Stomach (tissue), 8 donors: ENCODE measurements at regions not wholly inside any gene's neighbourhood (a gene's known extent, or its start where the extent isn't known, plus 50 kb on each side); places are given as distances from the start of the nearest gene placed in this dataset.

Experiments
- DNase-seq, 2 donors: peaks; one replicate each; pipeline versions ENCODE4 v3.0.0 to v3.0.0-alpha.2; 2013 to 2019
- H3K27ac ChIP-seq, 5 donors: fragments of 200-600 bp in 4 of 5; sonication (generic) in 4 of 5; one replicate each; pipeline ENCODE4 v1.5.1; 2013 to 2019; ENCODE audit warnings: mild to moderate bottlenecking in 1 of 5, moderate library complexity in 1 of 5
- H3K27me3 ChIP-seq, 3 donors: fragments of 200-600 bp; sonication (generic); one replicate each; pipeline ENCODE4 v1.5.1; 2017 to 2019; ENCODE audit warnings: mixed run types in 1 of 3
- H3K36me3 ChIP-seq, 4 donors: fragments of 200-600 bp; sonication (generic); 1 replicate in 3 of 4; 2 replicates in 1 of 4; pipeline ENCODE4 v1.5.1; 2016 to 2019
- H3K4me1 ChIP-seq, 4 donors: fragments of 200-600 bp; sonication (generic); one replicate each; pipeline ENCODE4 v1.5.1; 2016 to 2019
- H3K4me3 ChIP-seq, 4 donors: fragments of 200-600 bp; sonication (generic) in 3 of 4; one replicate each; pipeline ENCODE4 v1.5.1; 2016 to 2019; ENCODE audit warnings: mild to moderate bottlenecking in 1 of 4
- H3K9me3 ChIP-seq, 4 donors: fragments of 200-600 bp; sonication (generic); one replicate each; pipeline ENCODE4 v1.5.1; 2016 to 2019
- CTCF ChIP-seq, 7 experiments: fragments of 450-650 bp in 4 of 7; fragments of 200-600 bp in 3 of 7; sonication (generic) in 3 of 7; IDR thresholded peaks; one replicate each; pipeline ENCODE4 v1.5.1; 2016 to 2019; ENCODE audit warnings: antibody characterized with exemption in 7 of 7, control low read depth in 2 of 7, mild to moderate bottlenecking in 1 of 7
- EP300 ChIP-seq: sonication (generic); formaldehyde crosslinking; IDR thresholded peaks from one replicate; pipeline ENCODE4 v1.6.1; 2017; ENCODE audit warnings: antibody characterized with exemption
- POLR2A ChIP-seq, 4 donors: fragments of 450-650 bp; IDR thresholded peaks; one replicate each; pipeline ENCODE4 v1.6.1; 2016; ENCODE audit warnings: antibody characterized with exemption in 4 of 4, control low read depth in 2 of 4, mild to moderate bottlenecking in 1 of 4, moderate library complexity in 1 of 4
- POLR2AphosphoS5 ChIP-seq, 3 donors: sonication (generic); formaldehyde crosslinking; IDR thresholded peaks; one replicate each; pipeline ENCODE4 v1.6.1; 2016; ENCODE audit warnings: antibody characterized with exemption in 3 of 3
- WGBS, 5 donors: extraction: QIAGEN DNeasy Blood & Tissue Kit in 3 of 5; methylation state at CpG; one replicate each; pipeline versions ENCODE4 v1.1.5 to v1.1.7; 2013 to 2018; 5-methylcytosine and 5-hydroxymethylcytosine counted together
- intact Hi-C: fragments of 100-400 bp; cut with DNase I; formaldehyde crosslinking; loops from one replicate; pipeline ENCODE4 v1.15.1; 2023; ENCODE audit warnings: low total_unique reads
- donor health status: healthy with polysubstance abuse.
- donor health status: Bipolar disorder and iron deficiency.
- donor health status: healthy.

GRCh38 chr15:92705764-92706163, 50.2 kb upstream of the FAM174B start:
- intact Hi-C loops: no loop called here
- WGBS, 5 donors: 10 to 32% (median 17%) methylated on average over 1 of the region's 1 CpG

GRCh38 chr15:92706201-92706600, 50.6 kb upstream of the FAM174B start:
- Histone ChIP-seq H3K36me3 (no peaks in the 10 kb centered on the region), H3K9me3 (no peaks in the 10 kb centered on the region), H3K27me3 (no peaks in the 10 kb centered on the region), H3K4me1 (no peaks in the 10 kb centered on the region), H3K4me3 (no peak overlapping the region), H3K27ac (no peak overlapping the region)
- 72 to 79% (median 75%) methylated on average over 7 of the region's 7 CpGs for WGBS, 5 donors
- TF ChIP-seq POLR2A (IDR thresholded peaks at IDR 0.05): no peak
- no peak for TF ChIP-seq EP300
- TF ChIP-seq POLR2AphosphoS5 (IDR thresholded peaks at IDR 0.05): no peak
- no peak for TF ChIP-seq CTCF (IDR thresholded peaks at IDR 0.05)
- no peak for DNase-seq
- intact Hi-C loops: no loop called here

More at GRCh38 chr15:92705764-92706163, 50.2 kb upstream of the FAM174B start:
- no peaks in the 10 kb centered on the region for H3K27me3 ChIP-seq
- H3K27ac ChIP-seq: no peak overlapping the region
- no peak overlapping the region for H3K4me3 ChIP-seq
- H3K36me3 ChIP-seq: no peaks in the 10 kb centered on the region
- no peaks in the 10 kb centered on the region for H3K4me1 ChIP-seq
- H3K9me3 ChIP-seq: no peaks in the 10 kb centered on the region
- no peak for DNase-seq
- TF ChIP-seq CTCF (IDR thresholded peaks at IDR 0.05): no peak
- TF ChIP-seq EP300: no peak
- TF ChIP-seq POLR2A (IDR thresholded peaks at IDR 0.05): no peak
- TF ChIP-seq POLR2AphosphoS5 (IDR thresholded peaks at IDR 0.05): no peak

GRCh38 chr15:92707880-92708551, 52.4 kb upstream of the FAM174B start:
- no peaks in the 10 kb centered on the region for H3K36me3 ChIP-seq
- no peak overlapping the region for H3K27ac ChIP-seq
- H3K27me3 ChIP-seq: no peaks in the 10 kb centered on the region
- H3K4me3 ChIP-seq: no peak overlapping the region
- no peaks in the 10 kb centered on the region for H3K9me3 ChIP-seq
- WGBS, 5 donors: 80 to 88% (median 87%) methylated on average over 12 of the region's 12 CpGs
- intact Hi-C loops: no loop called here
- H3K4me1 ChIP-seq: no peaks in the 10 kb centered on the region
- TF ChIP-seq POLR2AphosphoS5 (IDR thresholded peaks at IDR 0.05): no peak
- TF ChIP-seq CTCF (IDR thresholded peaks at IDR 0.05): no peak
- no peak for TF ChIP-seq POLR2A (IDR thresholded peaks at IDR 0.05)
- TF ChIP-seq EP300: no peak
- no peak for DNase-seq

- no peaks in the 10 kb centered on the region for H3K27me3 ChIP-seq
- DNase-seq: no peak
- 72 to 92% (median 85%) methylated on average over 4 of the region's 4 CpGs for WGBS, 5 donors
Observed at GRCh38 chr15:92708635-92709034, 53.1 kb upstream of the FAM174B start.

More at GRCh38 chr15:92708635-92709034, 53.1 kb upstream of the FAM174B start:
- intact Hi-C loops: no loop called here
- Histone ChIP-seq H3K4me1 (peaks cover 0 to 3% (median 1%) of the 10 kb centered on the region in 4 donors), H3K27ac (no peak overlapping the region), H3K36me3 (no peaks in the 10 kb centered on the region), H3K4me3 (no peak overlapping the region), H3K9me3 (no peaks in the 10 kb centered on the region)
- no peak for TF ChIP-seq EP300
- TF ChIP-seq CTCF (IDR thresholded peaks at IDR 0.05): no peak
- no peak for TF ChIP-seq POLR2AphosphoS5 (IDR thresholded peaks at IDR 0.05)
- no peak for TF ChIP-seq POLR2A (IDR thresholded peaks at IDR 0.05)
